ENCODE measurements at regions not wholly inside any gene's neighbourhood (a gene's known extent, or its start where the extent isn't known, plus 50 kb on each side); places are given as distances from the start of the nearest gene placed in this dataset.

DNA sequence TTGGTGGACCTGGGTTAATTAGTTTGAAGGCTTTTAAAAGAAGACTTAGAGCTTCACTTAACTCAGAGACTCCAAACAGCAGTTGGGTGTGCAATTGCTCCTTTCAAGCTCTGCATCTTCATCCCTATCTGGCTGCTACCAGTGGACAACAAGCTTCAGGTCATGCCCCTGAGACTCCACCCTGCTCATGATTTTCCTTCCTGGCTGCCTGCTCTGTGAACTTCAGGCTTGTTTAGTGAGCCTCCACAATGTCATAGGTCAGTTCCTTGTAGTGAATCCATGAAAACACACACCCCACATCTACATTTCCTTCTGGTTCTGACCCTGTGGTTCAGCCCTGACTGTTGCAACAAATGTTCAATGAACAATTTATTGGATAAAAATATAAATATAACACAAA, 61.1 kb upstream of the MARCKS start:
- Histone ChIP-seq H3K27me3 (ENCODE audit: insufficient read depth) (no peaks in the 10 kb centered on the region), H3K9me2 (no peaks in the 10 kb centered on the region), H3K36me3 (replicated peaks in 1 of 2; ENCODE audit: control insufficient read depth in 1 of 2, insufficient read depth in 2 of 2, low read length in 1 of 2) (no peaks in the 10 kb centered on the region), H3F3A (replicated peaks; ENCODE audit: insufficient read depth) (no peaks in the 10 kb centered on the region), H3K4me3 (ENCODE audit: low read depth in 2 of 2, low read length in 1 of 2) (no peak overlapping the region), H2AFZ (ENCODE audit: low read depth) (no peak overlapping the region), H4K20me1 (ENCODE audit: insufficient read depth) (no peaks in the 10 kb centered on the region), H3K9ac (no peak overlapping the region), H3K79me2 (ENCODE audit: insufficient read depth) (no peaks in the 10 kb centered on the region), H3K27ac (ENCODE audit: low read depth in 2 of 2, low read length in 1 of 2) (no peak overlapping the region), H3K9me3 (no peaks in the 10 kb centered on the region), H3K4me2 (no peak overlapping the region), H3K4me1 (ENCODE audit: control insufficient read depth in 1 of 2, insufficient read depth in 2 of 2, low read depth in 1 of 2, low read length in 1 of 2) (no peaks in the 10 kb centered on the region)
- CTCF ChIA-PET = no interaction called here
- POLR2A ChIA-PET = no interaction called here
- DNase-seq = no peak
- no peak for TF ChIP-seq GABPA (IDR thresholded peaks at IDR 0.05; ENCODE audit: low read depth)
- no peak for TF ChIP-seq IRF3 (IDR thresholded peaks at IDR 0.05; ENCODE audit: low read depth, low read length)

GRCh38 chr6:113802779-113803178, 54.4 kb upstream of the MARCKS start:
- TF ChIP-seq, protein P1, sequence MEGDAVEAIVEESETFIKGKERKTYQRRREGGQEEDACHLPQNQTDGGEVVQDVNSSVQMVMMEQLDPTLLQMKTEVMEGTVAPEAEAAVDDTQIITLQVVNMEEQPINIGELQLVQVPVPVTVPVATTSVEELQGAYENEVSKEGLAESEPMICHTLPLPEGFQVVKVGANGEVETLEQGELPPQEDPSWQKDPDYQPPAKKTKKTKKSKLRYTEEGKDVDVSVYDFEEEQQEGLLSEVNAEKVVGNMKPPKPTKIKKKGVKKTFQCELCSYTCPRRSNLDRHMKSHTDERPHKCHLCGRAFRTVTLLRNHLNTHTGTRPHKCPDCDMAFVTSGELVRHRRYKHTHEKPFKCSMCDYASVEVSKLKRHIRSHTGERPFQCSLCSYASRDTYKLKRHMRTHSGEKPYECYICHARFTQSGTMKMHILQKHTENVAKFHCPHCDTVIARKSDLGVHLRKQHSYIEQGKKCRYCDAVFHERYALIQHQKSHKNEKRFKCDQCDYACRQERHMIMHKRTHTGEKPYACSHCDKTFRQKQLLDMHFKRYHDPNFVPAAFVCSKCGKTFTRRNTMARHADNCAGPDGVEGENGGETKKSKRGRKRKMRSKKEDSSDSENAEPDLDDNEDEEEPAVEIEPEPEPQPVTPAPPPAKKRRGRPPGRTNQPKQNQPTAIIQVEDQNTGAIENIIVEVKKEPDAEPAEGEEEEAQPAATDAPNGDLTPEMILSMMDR (IDR thresholded peaks at IDR 0.05) = no peak
- TF ChIP-seq RFX5 (IDR thresholded peaks at IDR 0.05; ENCODE audit: low read length) (no peak), SIN3A (IDR thresholded peaks at IDR 0.05; ENCODE audit: borderline replicate concordance, low read depth, low read length) (no peak), IRF3 (IDR thresholded peaks at IDR 0.05; ENCODE audit: low read depth, low read length) (no peak), EP300 (IDR thresholded peaks at IDR 0.05; ENCODE audit: borderline replicate concordance in 1 of 2, low read depth in 1 of 2, low read length in 1 of 2) (no peak), NFIC (IDR thresholded peaks at IDR 0.05; ENCODE audit: borderline replicate concordance) (no peak), FOXJ3 (CRISPR knock-in tag; IDR thresholded peaks at IDR 0.05) (no peak), NRF1 (IDR thresholded peaks at IDR 0.05; ENCODE audit: low read depth, low read length) (no peak), FOXM1 (IDR thresholded peaks at IDR 0.05; ENCODE audit: low read depth) (no peak), CHD2 (IDR thresholded peaks at IDR 0.05; ENCODE audit: low read length, partially characterized antibody) (no peak), USF2 (IDR thresholded peaks at IDR 0.05; ENCODE audit: borderline replicate concordance, low read depth, low read length) (no peak)
- TF ChIP-seq, protein P2, sequence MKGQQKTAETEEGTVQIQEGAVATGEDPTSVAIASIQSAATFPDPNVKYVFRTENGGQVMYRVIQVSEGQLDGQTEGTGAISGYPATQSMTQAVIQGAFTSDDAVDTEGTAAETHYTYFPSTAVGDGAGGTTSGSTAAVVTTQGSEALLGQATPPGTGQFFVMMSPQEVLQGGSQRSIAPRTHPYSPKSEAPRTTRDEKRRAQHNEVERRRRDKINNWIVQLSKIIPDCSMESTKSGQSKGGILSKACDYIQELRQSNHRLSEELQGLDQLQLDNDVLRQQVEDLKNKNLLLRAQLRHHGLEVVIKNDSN (IDR thresholded peaks at IDR 0.05; ENCODE audit: borderline replicate concordance, low read depth) = no peak
- Histone ChIP-seq H3K36me3 (replicated peaks in 1 of 2; ENCODE audit: control insufficient read depth in 1 of 2, insufficient read depth in 2 of 2, low read length in 1 of 2) (no peaks in the 10 kb centered on the region), H3K4me1 (ENCODE audit: control insufficient read depth in 1 of 2, insufficient read depth in 2 of 2, low read depth in 1 of 2, low read length in 1 of 2) (no peaks in the 10 kb centered on the region), H2AFZ (ENCODE audit: low read depth) (no peak overlapping the region; the same call in 1 of the 2 replicates), H3K9me3 (no peaks in the 10 kb centered on the region), H3K27me3 (ENCODE audit: insufficient read depth) (no peaks in the 10 kb centered on the region), H4K20me1 (ENCODE audit: insufficient read depth) (no peaks in the 10 kb centered on the region), H3K9ac (no peak overlapping the region), H3F3A (replicated peaks; ENCODE audit: insufficient read depth) (no peaks in the 10 kb centered on the region), H3K4me3 (ENCODE audit: low read depth in 2 of 2, low read length in 1 of 2) (no peak overlapping the region), H3K9me2 (no peaks in the 10 kb centered on the region), H3K27ac (ENCODE audit: low read depth in 2 of 2, low read length in 1 of 2) (no peak overlapping the region), H3K4me2 (no peak overlapping the region), H3K79me2 (ENCODE audit: insufficient read depth) (no peaks in the 10 kb centered on the region)
- ChIA-PET CTCF (no interaction called here), POLR2A (no interaction called here)
- DNase-seq = no peak

Data from SK-N-SH (cell line).